ENCODE measurements at regions not wholly inside any gene's neighbourhood (a gene's known extent, or its start where the extent isn't known, plus 50 kb on each side); places are given as distances from the start of the nearest gene placed in this dataset.

DNA sequence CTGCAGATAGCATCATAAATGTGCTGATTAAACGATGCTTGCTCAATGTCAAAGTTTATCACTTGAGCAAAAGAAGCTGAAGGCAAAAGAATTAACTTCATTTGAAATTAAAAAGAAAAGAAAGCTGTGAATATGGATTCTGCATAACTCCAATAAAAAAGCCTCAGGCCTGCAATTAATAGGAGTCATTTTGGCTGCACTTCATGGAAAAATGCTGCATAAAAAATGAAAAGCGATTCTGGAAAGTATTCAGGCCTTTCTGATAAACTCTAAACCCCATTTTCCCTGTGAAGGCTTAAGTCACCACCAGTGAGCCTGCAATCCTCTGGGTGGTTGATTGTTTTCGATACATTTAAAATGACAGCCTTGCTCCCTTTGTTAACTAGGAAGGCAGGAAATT, 1793.4 kb downstream of the SUCLG1 start:
- intact Hi-C loops (cut with DNase I) = no loop called here
- no peaks in the 10 kb centered on the region for H3K36me3 ChIP-seq
- no peak overlapping the region for H3K27ac ChIP-seq
- H3K27me3 ChIP-seq = no peaks in the 10 kb centered on the region
- no peaks in the 10 kb centered on the region for H3K9me3 ChIP-seq
- no peak overlapping the region for H3K4me3 ChIP-seq
- no peak for ATAC-seq
- TF ChIP-seq, protein P1, sequence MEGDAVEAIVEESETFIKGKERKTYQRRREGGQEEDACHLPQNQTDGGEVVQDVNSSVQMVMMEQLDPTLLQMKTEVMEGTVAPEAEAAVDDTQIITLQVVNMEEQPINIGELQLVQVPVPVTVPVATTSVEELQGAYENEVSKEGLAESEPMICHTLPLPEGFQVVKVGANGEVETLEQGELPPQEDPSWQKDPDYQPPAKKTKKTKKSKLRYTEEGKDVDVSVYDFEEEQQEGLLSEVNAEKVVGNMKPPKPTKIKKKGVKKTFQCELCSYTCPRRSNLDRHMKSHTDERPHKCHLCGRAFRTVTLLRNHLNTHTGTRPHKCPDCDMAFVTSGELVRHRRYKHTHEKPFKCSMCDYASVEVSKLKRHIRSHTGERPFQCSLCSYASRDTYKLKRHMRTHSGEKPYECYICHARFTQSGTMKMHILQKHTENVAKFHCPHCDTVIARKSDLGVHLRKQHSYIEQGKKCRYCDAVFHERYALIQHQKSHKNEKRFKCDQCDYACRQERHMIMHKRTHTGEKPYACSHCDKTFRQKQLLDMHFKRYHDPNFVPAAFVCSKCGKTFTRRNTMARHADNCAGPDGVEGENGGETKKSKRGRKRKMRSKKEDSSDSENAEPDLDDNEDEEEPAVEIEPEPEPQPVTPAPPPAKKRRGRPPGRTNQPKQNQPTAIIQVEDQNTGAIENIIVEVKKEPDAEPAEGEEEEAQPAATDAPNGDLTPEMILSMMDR (IDR thresholded peaks at IDR 0.05) = no peak
- H3K4me1 ChIP-seq = no peaks in the 10 kb centered on the region
- DNase-seq = no peak

DNA sequence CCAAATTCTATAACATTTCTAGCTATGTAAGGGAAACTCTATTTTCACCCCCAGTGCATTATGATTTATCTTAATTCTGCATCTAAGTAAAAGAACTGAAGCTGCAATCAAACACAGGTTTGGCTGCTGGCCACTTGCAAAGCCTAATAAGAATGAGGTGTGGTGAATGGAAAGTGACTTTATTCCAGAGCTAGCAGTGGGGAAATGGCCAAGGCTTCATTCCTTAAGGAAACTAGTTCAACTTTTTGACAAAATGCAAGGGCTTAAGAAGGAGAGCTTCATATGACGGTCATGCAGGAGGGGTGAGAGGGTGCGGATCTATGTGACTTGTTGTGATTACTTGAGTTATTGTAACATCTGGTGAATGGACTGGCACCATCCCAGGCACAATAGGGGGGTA, 1802.0 kb downstream of the SUCLG1 start:
- ATAC-seq = no peak
- DNase-seq = no peak
- Histone ChIP-seq H3K9me3 (peaks cover 0 to 4% of the 10 kb centered on the region in 2 donors), H3K27me3 (no peaks in the 10 kb centered on the region), H3K4me3 (no peak overlapping the region), H3K4me1 (no peaks in the 10 kb centered on the region), H3K27ac (no peak overlapping the region), H3K36me3 (no peaks in the 10 kb centered on the region)
- TF ChIP-seq, protein P1 (IDR thresholded peaks at IDR 0.05) = no peak
- intact Hi-C loops (cut with DNase I) = no loop called here

DNA sequence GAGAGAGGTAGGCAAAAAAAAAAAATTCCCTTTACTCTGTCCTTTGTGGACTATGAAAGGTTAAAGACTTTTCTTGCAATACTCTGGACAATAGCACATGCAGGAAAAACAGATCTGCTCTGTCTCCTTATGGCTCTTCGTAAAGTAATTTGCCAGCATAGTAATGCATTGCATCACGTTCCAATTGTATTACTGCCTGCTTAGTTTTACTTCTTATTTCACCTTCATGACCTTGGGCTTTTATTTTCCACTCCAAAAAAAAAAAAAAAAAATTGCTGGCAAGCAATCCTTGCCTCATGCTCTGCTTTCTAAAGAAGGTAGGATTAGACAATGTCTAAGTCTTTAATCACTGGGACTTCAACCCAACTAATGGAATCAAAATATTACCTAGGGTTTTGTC, 1802.7 kb downstream of the SUCLG1 start:
- ATAC-seq (no peak), DNase-seq (no peak)
- Histone ChIP-seq H3K27ac (no peak overlapping the region), H3K27me3 (no peaks in the 10 kb centered on the region), H3K4me3 (no peak overlapping the region), H3K4me1 (no peaks in the 10 kb centered on the region), H3K36me3 (no peaks in the 10 kb centered on the region), H3K9me3 (peaks cover 0 to 4% of the 10 kb centered on the region in 2 donors)
- intact Hi-C loops (cut with DNase I) = no loop called here
- TF ChIP-seq, protein P1 (IDR thresholded peaks at IDR 0.05) = no peak

DNA sequence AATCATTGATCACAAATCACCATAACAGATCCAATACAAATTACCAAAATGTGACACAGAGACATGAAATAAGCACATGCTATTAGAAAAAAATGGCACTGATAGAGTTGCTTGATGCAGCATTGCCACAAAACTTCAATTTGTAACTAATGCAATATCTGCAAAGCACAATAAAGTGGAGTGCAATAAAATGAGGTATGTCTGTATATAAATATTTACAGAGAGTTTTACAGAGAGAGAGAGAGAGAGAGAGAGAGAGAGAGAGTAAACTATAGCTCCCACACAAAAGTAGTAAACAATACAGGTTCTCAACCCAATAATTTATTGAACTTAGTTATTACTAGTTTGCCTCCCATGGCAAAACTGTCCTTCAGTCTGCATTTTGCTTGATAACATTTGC, 1807.0 kb downstream of the SUCLG1 start:
- no peaks in the 10 kb centered on the region for H3K36me3 ChIP-seq
- intact Hi-C loops (cut with DNase I) = no loop called here
- TF ChIP-seq, protein P1 (IDR thresholded peaks at IDR 0.05) = no peak
- H3K27ac ChIP-seq = no peak overlapping the region
- H3K4me1 ChIP-seq = no peaks in the 10 kb centered on the region
- DNase-seq (no peak), ATAC-seq (no peak)
- H3K27me3 ChIP-seq = no peaks in the 10 kb centered on the region
- H3K9me3 ChIP-seq = peaks cover 0 to 16% of the 10 kb centered on the region in 2 donors
- H3K4me3 ChIP-seq = no peak overlapping the region

DNA sequence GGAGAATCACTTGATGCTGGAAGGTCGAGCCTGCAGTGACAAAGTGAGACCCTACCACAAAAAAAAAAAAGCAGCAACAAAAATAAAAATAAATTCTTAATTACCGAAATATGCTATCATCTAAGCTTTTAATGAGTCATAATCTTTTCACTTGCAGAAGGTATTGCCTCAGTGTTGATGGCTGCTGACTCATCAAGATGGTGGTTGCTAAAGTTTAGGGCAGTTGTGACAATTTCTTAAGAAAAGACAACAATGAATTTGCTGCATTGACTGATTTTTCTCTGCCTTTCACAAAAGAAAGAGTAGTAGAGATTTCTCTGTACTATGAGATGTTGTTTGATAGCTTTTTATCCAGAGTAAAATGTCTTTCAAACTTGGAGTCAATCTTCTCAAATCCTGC, 1809.0 kb downstream of the SUCLG1 start:
- Histone ChIP-seq H3K4me3 (no peak overlapping the region), H3K36me3 (no peaks in the 10 kb centered on the region), H3K4me1 (no peaks in the 10 kb centered on the region), H3K27ac (no peak overlapping the region), H3K9me3 (peaks cover 0 to 22% of the 10 kb centered on the region in 2 donors), H3K27me3 (no peaks in the 10 kb centered on the region)
- ATAC-seq = no peak
- TF ChIP-seq, protein P1 (IDR thresholded peaks at IDR 0.05) = no peak
- intact Hi-C loops (cut with DNase I) = no loop called here
- DNase-seq = no peak

Data from left lung (tissue), 4 donors.